ENCODE measurements at regions not wholly inside any gene's neighbourhood (a gene's known extent, or its start where the extent isn't known, plus 50 kb on each side); places are given as distances from the start of the nearest gene placed in this dataset.

GRCh38 chr2:217216982-217217381 lies 357.1 kb upstream of the TNP1 start:
- Histone ChIP-seq H3K27me3 (ENCODE audit: control insufficient read depth, insufficient read depth, low read length) (no peaks in the 10 kb centered on the region), H3K36me3 (ENCODE audit: control insufficient read depth, insufficient read depth, low read length) (no peaks in the 10 kb centered on the region), H3K4me3 (ENCODE audit: low read depth, low read length) (no peak overlapping the region)
- TF ChIP-seq CTCF (IDR thresholded peaks at IDR 0.05; ENCODE audit: insufficient read depth, low read length, poor library complexity, severe bottlenecking) = no peak
- no peak for DNase-seq (ENCODE audit: low read depth)

- TF ChIP-seq CTCF (IDR thresholded peaks at IDR 0.05; ENCODE audit: insufficient read depth, low read length, poor library complexity, severe bottlenecking) = no peak
- no peaks in the 10 kb centered on the region for H3K27me3 ChIP-seq (ENCODE audit: control insufficient read depth, insufficient read depth, low read length)
- DNase-seq (ENCODE audit: low read depth) = no peak
- H3K4me3 ChIP-seq (ENCODE audit: low read depth, low read length) = no peak overlapping the region
- H3K36me3 ChIP-seq (ENCODE audit: control insufficient read depth, insufficient read depth, low read length) = no peaks in the 10 kb centered on the region
Observed at GRCh38 chr2:217216316-217216715, 356.5 kb upstream of the TNP1 start.

GRCh38 chr2:217215877-217216276 lies 356.0 kb upstream of the TNP1 start:
- Histone ChIP-seq H3K36me3 (ENCODE audit: control insufficient read depth, insufficient read depth, low read length) (no peaks in the 10 kb centered on the region), H3K4me3 (ENCODE audit: low read depth, low read length) (no peak overlapping the region), H3K27me3 (ENCODE audit: control insufficient read depth, insufficient read depth, low read length) (no peaks in the 10 kb centered on the region)
- no peak for DNase-seq (ENCODE audit: low read depth)
- TF ChIP-seq CTCF (IDR thresholded peaks at IDR 0.05; ENCODE audit: insufficient read depth, low read length, poor library complexity, severe bottlenecking) = no peak

GRCh38 chr2:217208867-217209266 lies 349.0 kb upstream of the TNP1 start:
- no peak for DNase-seq (ENCODE audit: low read depth)
- Histone ChIP-seq H3K4me3 (ENCODE audit: low read depth, low read length) (no peak overlapping the region), H3K27me3 (ENCODE audit: control insufficient read depth, insufficient read depth, low read length) (no peaks in the 10 kb centered on the region), H3K36me3 (ENCODE audit: control insufficient read depth, insufficient read depth, low read length) (no peaks in the 10 kb centered on the region)
- TF ChIP-seq CTCF (IDR thresholded peaks at IDR 0.05; ENCODE audit: insufficient read depth, low read length, poor library complexity, severe bottlenecking) = no peak

GRCh38 chr2:217207699-217208010 lies 347.8 kb upstream of the TNP1 start:
- Histone ChIP-seq H3K27me3 (ENCODE audit: control insufficient read depth, insufficient read depth, low read length) (no peaks in the 10 kb centered on the region), H3K4me3 (ENCODE audit: low read depth, low read length) (no peak overlapping the region), H3K36me3 (ENCODE audit: control insufficient read depth, insufficient read depth, low read length) (no peaks in the 10 kb centered on the region)
- TF ChIP-seq CTCF (IDR thresholded peaks at IDR 0.05; ENCODE audit: insufficient read depth, low read length, poor library complexity, severe bottlenecking) = no peak
- DNase-seq (ENCODE audit: low read depth) = no peak

GRCh38 chr2:217206907-217207698 lies 347.2 kb upstream of the TNP1 start:
- TF ChIP-seq CTCF (IDR thresholded peaks at IDR 0.05; ENCODE audit: insufficient read depth, low read length, poor library complexity, severe bottlenecking) = no peak
- no peak for DNase-seq (ENCODE audit: low read depth)
- no peaks in the 10 kb centered on the region for H3K36me3 ChIP-seq (ENCODE audit: control insufficient read depth, insufficient read depth, low read length)
- H3K4me3 ChIP-seq (ENCODE audit: low read depth, low read length) = no peak overlapping the region
- H3K27me3 ChIP-seq (ENCODE audit: control insufficient read depth, insufficient read depth, low read length) = no peaks in the 10 kb centered on the region
